ENCODE measurements at regions not wholly inside any gene's neighbourhood (a gene's known extent, or its start where the extent isn't known, plus 50 kb on each side); places are given as distances from the start of the nearest gene placed in this dataset.

DNA sequence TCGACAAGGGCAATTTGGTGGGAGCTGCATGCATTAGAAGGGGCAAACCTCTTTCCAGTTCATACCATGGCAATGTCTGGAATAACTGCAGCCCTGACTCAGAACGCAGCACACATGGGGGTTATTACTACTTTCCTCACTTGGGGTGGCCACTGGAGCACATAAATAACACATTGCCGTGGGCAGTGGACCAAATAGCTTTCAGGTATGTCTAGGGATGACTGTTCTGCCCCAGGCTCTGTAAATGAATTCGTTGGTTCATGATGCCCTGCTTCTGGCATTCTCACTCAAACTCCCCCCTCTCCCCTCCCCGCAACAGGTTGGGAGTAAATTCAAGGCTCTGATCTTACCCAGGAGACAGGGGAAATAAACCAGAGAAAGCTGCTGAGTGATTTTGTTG, 238.0 kb upstream of the PLET1 start:
- TF ChIP-seq, protein P1, sequence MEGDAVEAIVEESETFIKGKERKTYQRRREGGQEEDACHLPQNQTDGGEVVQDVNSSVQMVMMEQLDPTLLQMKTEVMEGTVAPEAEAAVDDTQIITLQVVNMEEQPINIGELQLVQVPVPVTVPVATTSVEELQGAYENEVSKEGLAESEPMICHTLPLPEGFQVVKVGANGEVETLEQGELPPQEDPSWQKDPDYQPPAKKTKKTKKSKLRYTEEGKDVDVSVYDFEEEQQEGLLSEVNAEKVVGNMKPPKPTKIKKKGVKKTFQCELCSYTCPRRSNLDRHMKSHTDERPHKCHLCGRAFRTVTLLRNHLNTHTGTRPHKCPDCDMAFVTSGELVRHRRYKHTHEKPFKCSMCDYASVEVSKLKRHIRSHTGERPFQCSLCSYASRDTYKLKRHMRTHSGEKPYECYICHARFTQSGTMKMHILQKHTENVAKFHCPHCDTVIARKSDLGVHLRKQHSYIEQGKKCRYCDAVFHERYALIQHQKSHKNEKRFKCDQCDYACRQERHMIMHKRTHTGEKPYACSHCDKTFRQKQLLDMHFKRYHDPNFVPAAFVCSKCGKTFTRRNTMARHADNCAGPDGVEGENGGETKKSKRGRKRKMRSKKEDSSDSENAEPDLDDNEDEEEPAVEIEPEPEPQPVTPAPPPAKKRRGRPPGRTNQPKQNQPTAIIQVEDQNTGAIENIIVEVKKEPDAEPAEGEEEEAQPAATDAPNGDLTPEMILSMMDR (IDR thresholded peaks at IDR 0.05; ENCODE audit: extremely low read depth, low read depth, low read length), result no peak
- Histone ChIP-seq H3K9me3 (ENCODE audit: low read depth, low read length) (no peaks in the 10 kb centered on the region), H3K4me3 (ENCODE audit: insufficient read depth, low read length) (no peak overlapping the region), H3K27me3 (ENCODE audit: insufficient read depth, low read length) (no peaks in the 10 kb centered on the region), H3K36me3 (ENCODE audit: insufficient read depth, low read length) (no peaks in the 10 kb centered on the region), H3K79me2 (ENCODE audit: insufficient read depth, low read length) (no peaks in the 10 kb centered on the region), H2AFZ (ENCODE audit: low read length) (no peak overlapping the region), H3K27ac (ENCODE audit: low read depth, low read length) (no peak overlapping the region), H3K4me1 (ENCODE audit: insufficient read depth, low read length) (no peaks in the 10 kb centered on the region), H3K4me2 (ENCODE audit: insufficient read depth, low read length) (no peak overlapping the region), H4K20me1 (ENCODE audit: insufficient read depth, low read length) (no peaks in the 10 kb centered on the region)
- DNase-seq (ENCODE audit: insufficient read length, low spot score, missing footprints), result no peak

DNA sequence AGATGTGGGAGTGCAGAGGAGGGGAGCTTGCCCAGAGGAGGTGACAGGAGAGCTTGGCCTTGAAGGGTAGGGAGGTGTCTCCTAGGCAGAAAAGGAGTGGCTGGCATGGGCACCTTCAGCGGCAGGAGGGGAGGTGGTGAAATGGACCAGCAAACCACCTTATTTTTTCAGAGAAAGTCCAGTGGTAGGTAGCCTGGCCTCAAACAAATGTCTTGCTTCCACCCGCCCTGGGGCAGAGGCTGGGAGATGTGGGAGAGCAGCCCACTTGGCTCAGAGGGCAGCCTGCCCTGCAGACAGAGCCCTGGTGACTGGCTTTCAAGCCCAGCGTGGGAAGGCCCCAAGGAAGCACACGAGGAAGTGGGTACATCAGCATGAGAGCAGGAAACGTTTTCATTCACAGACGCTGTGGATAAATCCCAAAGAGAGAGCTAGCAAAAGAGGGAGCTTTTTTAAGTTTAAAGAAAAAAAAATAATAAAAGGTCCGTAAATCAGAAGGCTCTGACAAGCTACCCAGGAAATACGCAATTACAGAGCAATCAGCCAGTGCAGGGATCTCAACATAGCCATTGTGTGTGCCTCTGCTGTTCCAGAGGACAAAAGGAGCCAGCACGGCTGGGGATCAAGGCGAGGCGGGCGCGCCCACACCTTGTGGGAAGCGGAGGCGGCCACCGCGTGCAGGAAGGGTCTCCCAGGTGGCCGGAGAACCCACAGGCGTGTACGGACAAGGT, 238.7 kb upstream of the PLET1 start:
- no peak overlapping the region for H2AFZ ChIP-seq (ENCODE audit: low read length)
- H3K27me3 ChIP-seq (ENCODE audit: insufficient read depth, low read length), result no peaks in the 10 kb centered on the region
- no peaks in the 10 kb centered on the region for H4K20me1 ChIP-seq (ENCODE audit: insufficient read depth, low read length)
- no peaks in the 10 kb centered on the region for H3K36me3 ChIP-seq (ENCODE audit: insufficient read depth, low read length)
- TF ChIP-seq, protein P1 (IDR thresholded peaks at IDR 0.05; ENCODE audit: extremely low read depth, low read depth, low read length), result no peak
- no peaks in the 10 kb centered on the region for H3K9me3 ChIP-seq (ENCODE audit: low read depth, low read length)
- H3K4me1 ChIP-seq (ENCODE audit: insufficient read depth, low read length), result no peaks in the 10 kb centered on the region
- no peaks in the 10 kb centered on the region for H3K79me2 ChIP-seq (ENCODE audit: insufficient read depth, low read length)
- DNase-seq (ENCODE audit: insufficient read length, low spot score, missing footprints), result peak; percentile 25
- H3K4me2 ChIP-seq (ENCODE audit: insufficient read depth, low read length), result no peak overlapping the region
- no peak overlapping the region for H3K4me3 ChIP-seq (ENCODE audit: insufficient read depth, low read length)
- no peak overlapping the region for H3K27ac ChIP-seq (ENCODE audit: low read depth, low read length)

DNA sequence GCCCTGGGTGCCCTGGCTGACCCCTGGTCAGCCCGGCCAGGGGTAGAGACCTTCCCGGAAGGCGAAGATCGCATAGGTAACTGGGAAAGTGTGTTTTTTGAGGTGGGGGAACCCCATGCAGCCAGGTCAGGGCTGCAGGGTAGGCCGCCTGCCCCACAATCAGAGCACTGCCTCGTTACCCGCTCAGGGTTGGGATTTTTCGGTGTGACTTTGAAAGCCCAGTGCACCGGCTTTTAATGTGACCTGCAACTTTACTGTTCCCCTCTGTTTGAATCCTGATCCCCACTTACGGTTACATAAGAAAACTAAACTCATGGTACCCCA, 239.2 kb upstream of the PLET1 start:
- H3K27me3 ChIP-seq (ENCODE audit: insufficient read depth, low read length), result no peaks in the 10 kb centered on the region
- no peak for DNase-seq (ENCODE audit: insufficient read length, low spot score, missing footprints)
- no peak overlapping the region for H2AFZ ChIP-seq (ENCODE audit: low read length)
- no peaks in the 10 kb centered on the region for H4K20me1 ChIP-seq (ENCODE audit: insufficient read depth, low read length)
- no peaks in the 10 kb centered on the region for H3K4me1 ChIP-seq (ENCODE audit: insufficient read depth, low read length)
- H3K4me2 ChIP-seq (ENCODE audit: insufficient read depth, low read length), result no peak overlapping the region
- H3K27ac ChIP-seq (ENCODE audit: low read depth, low read length), result no peak overlapping the region
- TF ChIP-seq, protein P1 (IDR thresholded peaks at IDR 0.05; ENCODE audit: extremely low read depth, low read depth, low read length), result no peak
- no peak overlapping the region for H3K4me3 ChIP-seq (ENCODE audit: insufficient read depth, low read length)
- H3K36me3 ChIP-seq (ENCODE audit: insufficient read depth, low read length), result no peaks in the 10 kb centered on the region
- H3K79me2 ChIP-seq (ENCODE audit: insufficient read depth, low read length), result no peaks in the 10 kb centered on the region
- H3K9me3 ChIP-seq (ENCODE audit: low read depth, low read length), result no peaks in the 10 kb centered on the region

DNA sequence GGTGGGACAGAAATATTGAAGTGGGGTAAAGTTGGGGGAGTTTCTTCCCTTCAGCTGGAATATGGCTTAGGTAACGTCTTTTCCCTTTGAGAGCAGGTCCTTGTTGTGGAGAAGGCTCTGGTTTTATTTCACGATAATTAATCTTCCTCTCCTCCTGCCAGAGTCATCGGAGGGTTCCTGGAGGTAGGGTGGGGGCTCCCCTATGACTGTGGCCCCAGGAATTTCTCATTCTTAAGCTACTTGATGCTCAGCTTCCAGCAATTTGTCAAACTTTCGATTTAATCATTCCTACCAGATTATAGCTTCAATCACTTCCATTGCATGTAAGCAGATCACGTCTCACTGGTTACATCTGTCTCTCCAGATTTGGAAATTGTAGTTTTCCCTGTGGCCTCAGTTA, 242.8 kb upstream of the PLET1 start:
- no peak for DNase-seq (ENCODE audit: insufficient read length, low spot score, missing footprints)
- Histone ChIP-seq H3K4me2 (ENCODE audit: insufficient read depth, low read length) (no peak overlapping the region), H3K9me3 (ENCODE audit: low read depth, low read length) (no peaks in the 10 kb centered on the region), H3K79me2 (ENCODE audit: insufficient read depth, low read length) (no peaks in the 10 kb centered on the region), H3K4me1 (ENCODE audit: insufficient read depth, low read length) (no peaks in the 10 kb centered on the region), H2AFZ (ENCODE audit: low read length) (no peak overlapping the region), H3K36me3 (ENCODE audit: insufficient read depth, low read length) (no peaks in the 10 kb centered on the region), H4K20me1 (ENCODE audit: insufficient read depth, low read length) (no peaks in the 10 kb centered on the region), H3K27me3 (ENCODE audit: insufficient read depth, low read length) (no peaks in the 10 kb centered on the region), H3K27ac (ENCODE audit: low read depth, low read length) (no peak overlapping the region), H3K4me3 (ENCODE audit: insufficient read depth, low read length) (no peak overlapping the region)
- TF ChIP-seq, protein P1 (IDR thresholded peaks at IDR 0.05; ENCODE audit: extremely low read depth, low read depth, low read length), result no peak

All from osteoblast (primary cell).